COLO668 (cell line): ENCODE measurements at regions not wholly inside any gene's neighbourhood (a gene's known extent, or its start where the extent isn't known, plus 50 kb on each side); places are given as distances from the start of the nearest gene placed in this dataset.
"Not testable (repeated sequence)": the region's sequence is repeated elsewhere in the genome, so short reads cannot be mapped to it uniquely, and the experiment has no call there.

Experiments
- DNase-seq: peaks from one replicate; lab custom pipeline; 2025; ENCODE audit not compliant: unreplicated experiment; lab: John Stamatoyannopoulos, UW

- DNase-seq: no peak
These were observed 264.4 kb upstream of the PROK2 start for GRCh38 chr3:72049300-72049699.

- no peak for DNase-seq
These were observed 263.9 kb upstream of the PROK2 start for GRCh38 chr3:72048873-72049272.

- no peak for DNase-seq
These were observed 262.4 kb upstream of the PROK2 start for GRCh38 chr3:72047221-72047871.

GRCh38 chr3:72044231-72044855 is 259.4 kb upstream of the PROK2 start:
- DNase-seq: no peak

DNA sequence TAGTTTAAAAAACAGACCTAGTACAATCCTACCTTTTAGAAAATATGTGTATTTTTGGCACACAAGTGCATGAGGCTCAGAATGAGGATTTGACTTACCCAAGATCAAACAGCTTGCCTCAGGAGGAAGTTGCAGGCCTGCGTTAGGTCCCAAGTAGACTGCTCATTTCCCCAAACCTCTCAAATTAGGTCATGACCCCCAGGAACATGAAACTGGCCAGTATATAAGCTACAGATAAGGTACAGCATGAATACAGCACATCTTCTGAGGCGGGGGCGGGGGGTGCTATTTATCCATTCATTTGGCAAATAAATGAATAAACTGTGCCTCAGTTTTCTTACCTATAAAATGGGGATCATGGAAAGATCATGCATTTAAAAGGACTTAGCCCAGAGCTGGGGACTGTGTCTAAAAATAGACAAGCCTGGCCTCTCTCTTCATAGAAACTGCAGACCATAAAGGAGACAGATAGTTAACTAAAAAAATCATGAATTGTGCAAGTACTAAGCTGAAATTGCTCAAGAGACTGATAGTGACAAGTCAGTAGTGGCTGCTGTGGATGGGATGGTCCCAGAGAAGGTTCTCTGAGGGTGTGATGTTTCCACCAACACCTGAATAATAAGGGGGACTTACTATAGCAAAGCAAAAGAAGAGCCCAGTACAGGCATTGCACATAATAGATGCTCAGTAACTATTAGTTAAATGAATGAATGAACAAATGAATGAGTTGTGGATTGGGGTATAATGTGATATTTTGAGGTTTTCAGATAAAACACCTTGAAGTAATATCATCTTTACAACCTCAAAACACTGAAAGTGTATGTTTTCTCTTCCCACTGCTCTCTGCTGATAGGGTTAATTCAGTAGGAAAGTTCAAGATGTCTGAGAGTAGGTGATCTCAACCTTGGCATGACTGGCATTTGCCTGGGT is 258.5 kb upstream of the PROK2 start:
- no peak for DNase-seq

DNA sequence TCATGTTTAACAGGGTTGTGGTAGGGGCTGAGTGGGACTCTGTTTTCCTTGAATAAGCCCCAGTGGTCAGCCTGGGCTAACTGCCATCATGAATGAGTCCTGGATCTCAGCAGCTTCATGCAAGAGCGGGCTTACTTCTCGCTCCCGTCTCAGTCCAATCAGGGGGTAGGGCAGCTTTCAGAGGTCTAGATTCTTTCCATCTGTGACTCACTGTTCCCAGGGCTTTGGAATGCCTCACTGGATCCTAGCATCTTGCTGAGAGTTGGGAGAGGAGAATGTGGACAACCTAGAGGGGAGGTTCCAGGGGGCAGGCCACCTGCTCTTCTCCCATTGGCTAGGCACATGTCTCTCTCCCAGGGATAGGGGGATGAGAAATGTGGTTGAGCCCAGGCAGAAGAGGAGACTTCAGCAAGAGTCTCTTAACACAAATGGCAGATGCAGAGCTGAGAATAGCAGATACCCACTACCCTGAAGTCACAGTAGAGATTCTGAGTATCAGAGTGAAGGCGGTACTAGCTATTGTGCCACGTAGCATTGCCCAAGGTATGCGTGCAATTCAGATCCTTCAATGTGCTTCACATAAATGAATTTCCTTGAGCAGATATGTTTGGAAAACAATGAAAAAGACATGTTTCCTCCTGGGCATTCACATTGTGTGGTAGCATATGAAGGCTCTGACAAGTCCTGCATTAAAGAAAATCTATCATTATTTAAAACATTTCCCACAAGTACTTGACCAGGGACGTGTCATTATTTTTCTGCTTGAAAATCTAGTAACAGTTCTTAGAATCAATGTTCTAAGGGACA is 257.7 kb upstream of the PROK2 start:
- no peak for DNase-seq

- DNase-seq: no peak
These were observed 256.6 kb upstream of the PROK2 start for GRCh38 chr3:72041511-72041910.

GRCh38 chr3:72041076-72041475 is 256.1 kb upstream of the PROK2 start:
- no peak for DNase-seq

DNA sequence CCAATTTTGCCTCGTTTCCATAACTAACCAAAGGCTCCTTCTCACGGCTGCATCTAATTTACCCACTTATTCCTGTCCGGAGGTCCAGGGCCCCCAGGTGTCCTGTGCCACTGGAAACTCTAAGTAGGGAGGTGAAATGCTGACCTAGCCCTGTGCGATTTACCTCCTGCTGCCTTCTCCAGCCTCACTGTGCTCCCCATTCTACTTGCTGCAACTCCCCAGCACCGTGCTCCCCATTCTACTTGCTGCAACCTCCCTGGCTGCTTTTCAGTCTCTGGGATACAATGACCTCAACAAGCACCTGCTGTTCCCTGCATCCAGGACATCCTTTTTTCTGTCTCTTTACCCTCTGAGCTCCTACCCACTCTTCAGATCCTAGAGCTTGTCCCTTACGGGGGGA is 254.7 kb upstream of the PROK2 start:
- no peak for DNase-seq

- no peak for DNase-seq
These were observed 252.0 kb upstream of the PROK2 start for GRCh38 chr3:72036899-72037298.

DNA sequence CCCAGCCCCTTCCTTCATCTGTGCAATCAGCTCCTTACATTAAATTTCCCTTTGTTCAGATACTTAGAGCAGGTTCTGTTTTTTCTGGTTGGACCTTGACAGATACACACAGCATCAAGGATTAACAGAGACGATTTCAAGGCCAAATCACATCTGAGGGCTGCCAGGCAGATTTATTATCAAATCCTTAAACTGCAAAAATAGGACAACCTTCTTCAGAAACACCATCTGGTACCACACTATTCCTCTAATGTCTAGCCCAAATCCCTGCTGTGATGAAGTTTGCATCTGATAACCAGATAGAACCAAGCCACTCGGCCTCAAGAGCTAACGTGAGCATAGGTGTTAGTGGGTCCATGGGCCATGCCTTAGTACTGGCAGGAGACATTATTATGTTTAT is 250.7 kb upstream of the PROK2 start:
- DNase-seq: no peak

DNA sequence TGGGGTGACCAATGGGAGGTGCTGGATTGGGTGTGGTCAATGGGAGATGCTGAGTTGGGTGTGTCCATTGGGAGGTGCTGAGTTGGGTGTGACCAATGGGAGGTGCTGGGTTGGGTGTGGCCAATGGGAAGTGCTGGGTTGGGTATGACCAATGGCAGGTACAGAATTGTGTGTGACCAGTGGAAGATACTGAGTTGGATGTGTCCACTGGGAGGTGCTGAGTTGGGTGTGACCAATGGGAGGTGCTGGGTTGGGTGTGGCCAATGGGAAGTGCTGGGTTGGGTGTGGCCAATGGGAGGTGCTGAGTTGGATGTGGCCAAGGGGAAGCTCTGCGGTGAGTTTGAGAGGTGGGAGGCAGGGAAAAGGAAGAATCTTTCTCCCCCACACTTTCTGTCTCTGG is 250.0 kb upstream of the PROK2 start:
- no peak for DNase-seq

DNA sequence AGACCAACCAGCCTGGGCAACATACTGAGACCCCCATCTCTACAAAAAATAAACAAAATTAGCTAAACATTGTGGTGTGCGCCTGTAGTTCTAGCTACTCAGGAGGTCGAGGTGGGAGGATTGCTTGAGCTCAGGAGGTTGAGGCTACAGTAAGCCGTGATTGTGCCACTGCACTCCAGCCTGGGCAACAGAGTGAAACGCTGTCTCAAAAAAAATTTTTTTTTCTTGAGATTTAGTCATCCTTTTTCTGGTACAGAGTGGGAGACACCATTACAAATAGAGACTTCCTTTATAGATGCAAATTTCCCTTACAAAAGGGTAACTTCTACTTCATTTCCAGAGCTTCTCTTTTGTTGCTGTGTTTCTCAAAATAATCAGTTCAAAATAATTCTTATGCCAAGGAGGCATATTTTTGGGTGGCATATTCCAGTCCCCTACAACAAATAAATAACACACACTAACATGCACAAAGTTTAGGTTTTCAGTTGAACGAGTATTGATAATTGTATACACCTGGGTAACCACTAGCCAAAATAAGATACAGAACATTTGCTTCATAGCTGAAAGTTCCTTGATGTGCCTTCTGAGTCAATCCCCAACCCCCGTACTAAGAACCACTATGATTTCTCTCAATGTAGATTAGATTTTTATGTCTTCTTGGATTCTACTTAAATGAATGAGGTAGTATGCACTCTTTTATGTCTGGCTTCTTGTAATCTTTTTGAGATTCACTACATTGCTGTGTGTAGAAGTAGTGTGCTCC is 248.9 kb upstream of the PROK2 start:
- DNase-seq: no peak

- DNase-seq: no peak
These were observed 247.6 kb upstream of the PROK2 start for GRCh38 chr3:72032441-72033135.

GRCh38 chr3:72031581-72031980 is 246.6 kb upstream of the PROK2 start:
- no peak for DNase-seq

- DNase-seq: not testable (repeated sequence)
These were observed 245.3 kb upstream of the PROK2 start for GRCh38 chr3:72030296-72030695.

DNA sequence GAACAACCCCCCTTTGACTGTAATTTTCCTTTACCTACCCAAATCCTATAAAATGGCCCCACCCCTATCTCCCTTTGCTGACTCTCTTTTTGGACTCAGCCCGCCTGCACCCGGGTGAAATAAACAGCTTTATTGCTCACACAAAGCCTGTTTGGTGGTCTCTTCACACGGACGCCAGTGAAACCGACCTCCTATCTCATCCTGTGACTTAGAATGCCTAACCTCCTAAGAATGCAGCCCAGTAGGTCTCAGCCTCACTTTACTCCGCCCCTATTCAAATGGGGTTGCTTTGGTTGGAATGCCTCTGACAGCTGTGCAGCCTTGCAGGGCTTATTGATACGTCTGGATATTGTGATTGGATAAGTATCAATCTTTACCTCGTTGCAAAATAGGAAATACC is 243.8 kb upstream of the PROK2 start:
- not testable (repeated sequence) for DNase-seq

DNA sequence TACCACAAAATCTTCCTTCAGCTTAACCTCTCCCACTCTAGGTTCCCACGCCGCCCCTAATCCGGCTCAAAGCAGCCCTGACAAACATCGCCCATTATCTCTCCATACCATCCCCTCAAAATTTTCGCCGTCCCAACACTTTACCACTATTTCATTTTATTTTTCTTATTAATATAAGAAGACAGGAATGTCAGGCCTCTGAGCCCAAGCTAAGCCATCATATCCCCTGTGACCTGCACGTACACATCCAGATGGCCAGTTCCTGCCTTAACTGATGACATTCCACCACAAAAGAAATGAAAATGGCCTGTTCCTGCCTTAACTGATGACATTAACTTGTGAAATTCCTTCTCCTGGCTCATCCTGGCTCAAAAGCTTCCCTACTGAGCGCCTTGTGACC is 243.4 kb upstream of the PROK2 start:
- not testable (repeated sequence) for DNase-seq

- DNase-seq: not testable (repeated sequence)
These were observed 242.8 kb upstream of the PROK2 start for GRCh38 chr3:72027728-72028127.

GRCh38 chr3:72022027-72022426 is 237.1 kb upstream of the PROK2 start:
- no peak for DNase-seq
